ENCODE measurements at regions not wholly inside any gene's neighbourhood (a gene's known extent, or its start where the extent isn't known, plus 50 kb on each side); places are given as distances from the start of the nearest gene placed in this dataset.

DNA sequence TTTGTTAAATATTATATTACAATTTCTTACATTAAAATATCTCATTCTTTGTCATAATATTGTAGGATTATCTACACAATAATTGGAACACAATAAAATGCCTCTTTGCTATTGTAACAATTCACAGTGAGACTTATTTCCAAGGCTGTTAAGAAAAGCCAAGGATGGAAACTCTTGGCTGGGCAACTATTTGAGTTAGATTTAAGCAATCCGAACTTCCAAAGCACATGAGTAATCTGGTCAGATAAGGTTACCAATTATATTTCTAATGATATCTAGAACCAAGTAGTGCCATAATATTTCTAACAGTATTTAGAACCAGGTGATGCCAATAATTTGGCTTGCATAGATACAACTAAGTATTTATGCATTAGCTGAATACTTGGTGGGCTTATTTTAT, 154.7 kb upstream of the KCNK2 start:
- DNase-seq = no peak

DNA sequence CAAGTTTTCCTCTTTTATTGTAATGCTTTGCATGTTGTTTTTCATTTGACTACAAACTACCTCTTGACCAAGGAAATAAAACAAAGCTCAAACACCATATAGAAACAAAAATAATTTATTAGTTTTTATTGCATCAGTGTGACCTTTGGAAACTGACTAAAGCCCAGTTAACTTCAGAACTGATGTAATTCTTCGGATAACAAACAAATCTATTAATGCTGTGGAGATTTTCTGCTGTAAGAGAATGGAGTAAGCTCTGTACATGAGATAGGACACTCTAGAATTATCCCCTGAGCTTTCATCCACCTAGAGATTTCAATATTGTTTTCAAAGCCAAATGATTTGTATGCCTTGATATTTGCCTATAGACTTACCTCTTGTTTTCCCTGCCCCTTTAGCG, 154.0 kb upstream of the KCNK2 start:
- no peak for DNase-seq

DNA sequence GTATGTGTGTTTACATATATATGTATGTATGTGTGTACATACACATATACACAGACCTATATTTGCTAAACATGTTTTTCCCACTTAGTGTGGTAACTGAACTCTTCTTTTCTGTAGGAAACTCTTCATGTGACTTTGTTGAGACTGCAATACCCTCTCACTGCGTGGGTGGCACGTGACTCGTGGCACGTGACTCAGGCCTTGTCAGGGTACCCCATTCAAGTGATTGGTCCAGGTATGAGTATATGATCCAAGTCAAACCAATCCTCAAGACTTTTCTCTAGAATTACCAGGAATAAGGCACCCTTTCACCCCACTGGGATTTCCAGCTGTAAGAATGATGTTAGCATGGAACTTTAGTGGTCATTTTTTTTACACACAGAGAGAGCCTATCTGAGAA, 149.2 kb upstream of the KCNK2 start:
- DNase-seq = no peak

DNA sequence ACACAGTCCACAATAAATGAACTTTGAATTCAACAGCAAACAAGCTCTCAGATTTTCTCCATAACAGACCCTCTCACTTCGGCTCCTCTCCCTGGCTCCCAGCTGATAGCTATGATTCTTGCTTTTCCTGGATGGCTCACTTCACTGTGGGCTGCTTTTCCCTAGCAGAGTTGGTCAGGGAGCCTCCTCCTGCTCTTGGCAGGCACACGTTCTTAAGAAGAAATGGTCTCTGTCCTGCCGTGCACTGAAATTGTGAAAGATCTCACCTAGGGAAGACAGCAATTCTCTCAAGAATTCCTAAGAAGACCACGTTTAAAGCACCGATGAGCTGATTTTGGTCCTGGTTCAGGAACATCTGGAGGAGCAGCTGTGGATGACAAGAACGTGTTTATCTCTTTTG, 148.5 kb upstream of the KCNK2 start:
- DNase-seq = no peak

DNA sequence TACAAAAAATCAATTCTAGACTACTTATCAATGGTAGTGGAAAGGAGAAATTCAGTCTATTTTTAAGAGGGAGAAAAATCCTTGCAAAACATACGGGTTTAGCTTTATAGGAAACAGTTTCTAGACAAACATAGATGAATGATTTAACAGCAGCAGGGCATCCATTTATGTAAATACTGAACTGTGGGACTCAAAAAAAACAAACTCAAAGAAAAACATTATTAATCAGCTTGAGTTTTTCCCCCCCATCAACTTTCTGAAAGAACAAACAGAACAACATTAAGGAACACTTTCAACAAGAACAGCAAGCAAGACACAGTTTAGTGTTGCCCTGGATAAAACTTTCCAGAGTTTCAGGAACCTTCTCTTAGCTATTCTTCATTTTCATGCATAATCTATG, 147.3 kb upstream of the KCNK2 start:
- no peak for DNase-seq

DNA sequence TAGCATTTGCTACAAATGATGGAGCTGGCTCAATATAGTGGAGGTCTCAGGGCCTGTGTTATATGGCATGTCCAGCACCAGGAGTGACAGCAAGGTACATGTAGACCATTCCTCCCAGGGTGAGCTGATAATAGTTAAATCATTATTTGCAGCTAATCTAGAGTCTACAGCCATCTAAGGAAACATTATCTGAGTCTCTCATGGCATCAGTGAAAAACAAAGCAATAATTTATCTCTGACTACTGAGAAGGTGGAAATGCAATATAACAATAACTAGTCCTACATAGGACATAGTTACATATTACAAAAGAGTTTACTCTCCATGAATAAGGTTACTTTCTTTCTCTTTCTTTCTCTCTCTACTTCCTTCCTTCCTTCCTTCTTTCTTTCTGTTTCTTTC, 143.4 kb upstream of the KCNK2 start:
- DNase-seq = no peak

DNA sequence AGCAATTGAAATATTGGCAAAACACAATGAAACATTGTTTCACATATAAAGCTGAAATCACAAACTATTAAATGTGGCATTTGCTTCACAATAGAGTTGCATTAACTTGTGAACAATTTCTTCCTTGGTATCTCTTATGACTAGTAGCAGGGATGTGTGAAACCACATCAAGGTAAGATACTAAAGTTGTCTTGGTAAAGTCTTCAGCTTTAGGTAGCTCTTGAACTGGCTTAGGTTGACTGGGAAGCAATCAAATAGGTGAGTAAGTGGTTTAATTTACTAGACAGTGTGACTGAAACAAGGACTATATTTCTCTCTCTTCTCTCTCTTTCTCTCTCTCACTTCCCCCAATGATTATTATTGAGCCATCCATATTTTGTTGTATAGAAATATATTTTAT, 141.5 kb upstream of the KCNK2 start:
- DNase-seq = no peak

DNA sequence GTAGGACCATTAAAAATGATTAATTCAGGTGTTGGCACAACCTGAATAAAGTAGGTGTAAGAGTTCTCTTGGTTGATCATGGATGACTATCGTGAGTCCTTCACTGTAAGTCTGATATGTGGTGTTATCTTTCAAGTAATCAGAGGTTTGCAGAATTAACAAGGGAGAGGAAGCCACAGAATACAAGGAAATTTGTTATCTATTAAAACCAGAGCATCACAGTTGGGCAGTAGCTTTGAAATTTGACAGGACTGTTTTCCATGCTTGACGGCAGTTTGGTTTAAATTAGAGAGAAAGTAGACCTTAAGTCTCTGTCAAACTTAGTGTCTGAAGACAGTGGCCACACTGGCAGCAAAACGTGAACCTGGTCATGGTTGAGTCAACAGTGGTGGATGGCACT, 139.5 kb upstream of the KCNK2 start:
- no peak for DNase-seq

DNA sequence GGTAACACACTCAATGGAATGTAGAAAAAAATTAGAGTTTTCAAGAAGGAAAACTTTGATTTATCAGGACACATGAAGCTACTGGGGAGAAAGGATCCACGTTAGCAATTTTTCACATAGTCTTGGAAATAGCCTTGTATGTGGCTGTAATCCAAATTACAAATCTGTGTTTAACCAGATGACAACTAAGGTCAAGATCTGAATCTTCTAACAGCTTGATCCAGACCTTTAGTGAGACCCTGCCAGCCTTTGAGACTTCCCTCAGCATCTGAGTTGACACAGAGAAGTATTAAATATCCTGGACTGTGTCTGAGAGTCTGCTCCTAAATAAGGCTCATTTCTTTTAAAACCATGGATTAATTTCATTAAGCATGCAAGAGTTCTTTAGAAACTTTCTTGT, 135.9 kb upstream of the KCNK2 start:
- no peak for DNase-seq

DNA sequence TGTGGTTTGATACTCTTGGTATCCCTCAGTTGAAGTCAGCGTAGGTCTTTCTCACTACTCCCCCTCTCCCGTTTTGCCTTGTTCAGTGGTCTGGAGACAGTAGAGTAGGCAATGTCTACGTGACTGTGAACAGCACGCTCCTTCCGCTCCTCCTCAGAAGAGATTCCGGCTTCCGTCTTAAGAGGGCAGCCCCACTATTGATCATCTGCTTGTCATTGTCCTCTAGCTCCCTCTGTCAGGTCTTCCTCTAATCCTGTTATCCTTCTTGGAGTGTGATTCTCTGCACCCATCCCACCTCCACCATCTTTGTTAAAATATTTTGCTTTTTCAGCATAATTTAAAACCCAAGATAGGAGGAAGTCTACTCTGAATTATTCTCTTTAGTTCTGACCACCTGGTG, 129.9 kb upstream of the KCNK2 start:
- DNase-seq = no peak

DNA sequence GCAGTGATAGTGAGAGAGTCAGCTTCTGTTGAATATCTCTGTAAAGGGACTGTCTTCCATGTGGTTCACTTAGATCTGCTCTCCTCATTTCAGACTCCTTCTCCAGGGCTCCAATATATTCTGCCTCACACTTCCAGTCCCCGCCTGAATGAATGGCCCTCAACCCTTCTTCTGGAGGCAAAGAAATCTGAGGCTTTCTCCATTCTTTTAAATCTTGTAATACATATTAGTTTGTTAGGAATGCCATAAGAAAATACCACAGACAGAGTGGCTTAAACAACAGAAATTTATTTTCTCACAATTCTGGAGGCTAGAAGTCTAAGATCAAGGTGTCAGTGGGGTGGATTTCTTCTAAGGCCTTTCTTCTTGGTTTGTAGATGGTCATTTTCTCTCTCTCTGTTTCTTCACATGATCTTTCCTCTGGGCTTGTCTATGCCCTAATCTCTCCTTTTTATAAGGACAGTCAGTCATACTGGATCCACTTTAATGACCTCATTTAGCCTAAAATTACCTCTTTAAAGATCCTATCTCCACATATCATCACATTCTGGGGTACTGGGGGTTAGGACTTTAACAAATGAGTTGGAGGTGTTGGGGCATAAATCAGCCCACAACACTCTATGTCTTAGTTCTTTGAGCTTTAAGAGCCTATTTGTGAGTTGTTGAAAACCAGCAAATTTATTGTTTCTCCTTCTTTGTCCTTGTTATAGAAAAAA, 128.5 kb upstream of the KCNK2 start:
- DNase-seq = no peak

DNA sequence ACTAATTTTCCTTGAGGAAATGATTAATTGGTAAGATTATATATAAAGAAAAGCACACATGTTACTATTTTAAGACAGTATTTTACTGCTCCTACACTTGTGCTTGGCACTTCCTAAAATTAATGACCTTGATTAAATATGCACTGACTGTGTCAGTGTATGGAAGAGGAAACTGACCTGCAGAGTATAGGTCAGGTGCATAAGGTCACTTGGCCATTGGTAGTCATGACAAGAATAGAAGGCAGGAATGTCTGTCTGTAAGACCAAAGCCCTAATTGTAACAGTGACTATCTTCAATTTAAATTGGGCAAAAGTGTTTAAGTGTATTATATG, 128.0 kb upstream of the KCNK2 start:
- no peak for DNase-seq

DNA sequence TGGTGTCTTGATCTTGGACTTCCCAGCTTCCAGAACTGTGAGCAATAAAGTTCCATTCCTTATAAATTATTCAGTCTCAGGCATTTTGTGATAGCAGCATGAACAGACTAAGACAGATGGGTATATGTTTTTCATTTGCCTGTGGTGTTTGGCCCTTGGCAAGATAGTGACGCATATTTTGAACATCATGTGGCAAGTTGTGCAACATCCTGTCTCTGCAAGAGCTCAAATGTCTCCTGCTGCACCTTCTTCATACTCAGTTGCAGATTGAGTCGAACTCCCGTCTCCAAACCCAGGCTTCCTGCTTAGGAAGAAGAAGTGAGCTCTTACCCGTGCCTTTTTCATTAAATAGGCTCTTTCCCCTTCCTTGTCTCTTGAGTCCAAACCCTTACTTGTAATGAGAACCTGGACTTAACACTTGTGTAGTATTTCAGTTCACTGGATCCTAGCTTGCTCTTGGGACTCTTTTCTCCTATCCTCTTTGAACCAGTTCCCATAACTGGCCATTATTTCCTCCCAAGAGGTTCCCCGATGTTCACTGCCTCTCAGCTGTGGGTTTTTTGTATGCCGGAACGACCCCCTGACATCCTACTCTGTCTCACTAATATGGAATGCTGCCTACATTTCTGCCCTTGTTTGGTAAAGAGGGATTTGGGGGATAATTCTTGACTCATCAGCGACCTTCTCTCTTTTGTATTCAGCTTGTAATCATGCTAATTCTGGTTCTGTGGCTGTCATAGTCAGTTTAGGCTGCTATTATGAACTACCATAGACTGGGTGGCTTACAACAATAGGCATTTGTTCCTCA, 125.0 kb upstream of the KCNK2 start:
- no peak for DNase-seq

DNA sequence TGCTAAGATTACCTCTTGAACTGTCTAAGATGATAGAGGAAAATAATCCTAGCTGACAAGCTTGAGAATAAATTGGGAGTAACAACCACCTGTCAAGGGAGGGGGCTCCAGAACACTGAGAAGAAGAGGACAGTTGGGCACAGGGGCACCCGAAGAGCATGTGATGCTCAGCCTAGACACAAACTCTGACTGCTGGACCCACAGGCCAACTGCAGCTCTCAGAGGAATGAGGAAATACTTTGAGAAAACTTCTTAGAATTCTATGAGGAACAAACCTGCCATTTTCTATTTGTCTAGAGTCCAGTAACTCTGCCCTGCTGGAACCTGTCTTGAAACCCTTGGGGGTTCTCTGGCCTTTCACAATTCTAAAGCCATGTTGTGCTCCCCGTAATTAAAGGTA, 124.1 kb upstream of the KCNK2 start:
- no peak for DNase-seq

DNA sequence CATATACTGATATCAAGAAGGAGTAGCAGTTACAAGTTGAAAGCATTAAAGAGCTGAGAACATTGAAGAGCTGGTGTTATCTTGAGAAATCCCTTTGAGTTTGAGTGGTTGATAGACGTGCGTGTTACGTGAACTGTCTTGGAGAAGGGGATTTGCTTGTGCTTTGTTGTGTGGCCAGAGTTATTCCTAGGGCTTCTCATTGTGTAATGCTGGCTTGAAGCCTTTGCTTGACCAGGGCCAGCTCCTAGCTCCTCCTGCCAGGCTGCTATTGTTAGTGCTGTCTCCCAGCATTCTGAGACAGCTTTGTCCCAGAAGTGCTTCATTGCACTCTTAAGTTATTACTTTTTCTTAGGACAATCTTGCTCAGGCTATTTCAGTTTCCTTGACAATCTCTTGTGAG, 116.2 kb upstream of the KCNK2 start:
- DNase-seq = peak in 19 of 58 donors; percentile 2 to 50 (median 17)

DNA sequence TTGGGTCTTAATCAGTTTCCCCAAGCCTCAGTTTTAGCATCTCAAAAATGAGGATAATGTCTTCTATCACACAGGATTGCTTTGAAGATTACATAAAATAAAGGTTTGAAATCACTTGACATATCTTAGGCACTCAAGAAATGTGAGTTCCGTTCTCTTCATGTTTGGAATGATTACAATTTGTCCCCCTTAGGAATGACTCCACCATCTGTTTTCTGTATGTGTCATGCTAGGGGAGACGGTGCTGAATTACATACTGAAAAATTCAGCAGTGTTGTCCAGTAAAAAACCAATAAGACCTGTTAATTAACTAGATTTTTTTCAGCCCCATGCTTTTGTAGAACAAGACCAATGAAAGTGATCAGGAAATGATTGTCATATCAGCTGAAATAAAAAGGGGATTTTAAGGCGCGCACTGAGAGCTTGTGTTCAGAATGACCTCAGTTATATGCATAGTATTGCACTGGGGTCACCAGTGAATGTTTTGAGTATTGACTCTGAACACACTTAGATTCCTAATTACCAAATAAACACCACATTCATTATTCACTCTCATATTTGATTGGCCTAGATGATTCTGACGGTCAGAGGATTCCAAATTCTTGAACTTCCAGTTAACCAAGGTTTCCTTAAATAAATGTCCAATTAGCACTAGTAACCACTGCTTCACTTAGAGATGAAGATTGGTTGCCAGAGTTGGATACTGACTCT, 114.5 kb upstream of the KCNK2 start:
- DNase-seq = no peak

DNA sequence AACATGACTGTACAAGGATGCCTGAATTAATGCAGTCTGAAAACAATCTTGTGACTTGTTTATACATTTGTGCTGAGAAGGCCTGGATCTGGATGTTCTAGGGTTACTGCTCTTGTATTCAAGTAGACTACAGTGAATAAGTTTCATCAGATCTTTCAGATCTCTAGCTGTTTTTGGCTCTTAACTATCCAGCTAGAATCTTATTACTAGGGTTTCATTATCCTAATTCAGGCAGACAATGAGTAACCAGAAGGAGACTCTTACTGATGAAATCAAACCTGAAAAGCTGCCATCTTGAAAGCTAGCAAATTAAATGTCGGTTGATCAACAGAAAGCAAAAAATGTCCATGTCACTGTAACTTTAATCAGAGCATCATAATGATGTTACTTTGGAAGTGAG, 112.5 kb upstream of the KCNK2 start:
- no peak for DNase-seq

DNA sequence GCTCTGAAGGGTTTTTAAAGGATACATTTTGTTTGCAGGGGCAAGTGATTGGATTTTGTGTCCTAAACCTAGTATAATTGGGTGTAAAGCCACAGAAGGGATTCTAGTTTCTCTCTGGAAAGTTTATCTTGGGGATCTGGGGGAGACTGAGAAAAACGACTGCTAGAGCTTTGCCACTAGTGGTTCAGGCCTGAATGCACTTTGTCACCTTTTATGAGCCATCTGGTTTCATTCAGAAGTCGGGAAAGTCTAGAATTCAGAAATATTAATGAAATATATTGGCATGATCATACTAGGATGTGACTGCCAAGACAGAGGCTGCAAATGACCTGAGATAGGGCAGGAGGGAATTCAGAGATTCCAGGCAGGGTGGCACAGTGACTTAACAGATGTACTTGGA, 111.5 kb upstream of the KCNK2 start:
- no peak for DNase-seq

DNA sequence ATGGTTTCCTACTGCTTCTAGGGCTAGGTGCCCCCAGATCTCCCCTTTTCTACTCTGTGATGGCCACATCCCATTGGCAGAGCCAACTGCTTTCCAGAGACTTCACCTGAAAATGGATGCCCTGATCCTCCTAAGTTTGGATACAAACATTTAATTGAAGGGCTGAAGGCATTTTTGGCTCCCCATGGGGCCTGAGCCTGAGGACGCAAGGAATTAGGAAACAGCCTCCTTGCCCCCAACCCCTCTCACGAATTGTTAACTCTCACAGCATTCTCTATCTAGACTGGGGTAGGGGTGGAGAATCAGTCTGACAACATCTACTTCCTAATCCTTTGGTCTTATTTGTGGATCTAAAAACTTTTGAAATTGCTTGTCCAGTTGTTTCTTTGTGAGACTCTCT, 108.5 kb upstream of the KCNK2 start:
- no peak for DNase-seq

DNA sequence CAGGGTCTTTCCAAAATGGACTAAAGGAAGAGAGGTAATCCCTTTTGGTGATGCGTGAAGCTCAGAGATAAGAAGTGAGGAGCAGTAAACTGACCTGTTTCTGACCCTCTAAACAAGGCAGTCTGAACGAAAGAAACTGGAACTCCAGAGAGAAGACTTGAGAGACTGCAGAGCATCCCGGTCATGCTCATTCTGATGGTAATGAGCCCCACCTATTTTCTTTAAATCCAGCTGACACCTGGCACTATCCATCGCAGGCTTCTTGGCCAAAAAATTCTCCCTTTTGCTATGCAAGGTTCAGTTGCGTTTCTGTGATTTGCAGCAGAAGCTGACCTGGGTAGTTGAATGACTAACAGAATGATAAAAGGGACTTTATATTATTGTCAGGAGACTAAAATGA, 105.9 kb upstream of the KCNK2 start:
- no peak for DNase-seq

DNA sequence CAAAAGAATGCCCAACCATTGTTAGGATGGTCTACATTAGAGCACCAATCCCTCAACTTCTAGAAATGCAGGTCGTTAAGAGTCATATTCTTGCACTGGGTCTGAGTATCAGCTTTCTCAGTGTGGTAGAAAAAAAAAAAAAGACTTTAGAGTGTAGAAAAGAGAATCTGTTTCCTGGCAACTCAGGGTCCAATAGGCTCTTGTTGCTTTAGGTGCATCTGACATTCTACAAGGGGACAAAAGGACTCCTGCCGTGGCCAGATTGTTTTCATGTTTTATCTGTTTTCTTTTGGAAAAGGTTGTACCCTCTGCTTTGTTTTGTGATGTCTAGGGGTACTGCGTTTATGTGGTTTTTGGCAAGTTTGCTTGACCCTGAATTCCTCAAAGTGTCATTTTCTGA, 105.4 kb upstream of the KCNK2 start:
- DNase-seq = no peak

DNA sequence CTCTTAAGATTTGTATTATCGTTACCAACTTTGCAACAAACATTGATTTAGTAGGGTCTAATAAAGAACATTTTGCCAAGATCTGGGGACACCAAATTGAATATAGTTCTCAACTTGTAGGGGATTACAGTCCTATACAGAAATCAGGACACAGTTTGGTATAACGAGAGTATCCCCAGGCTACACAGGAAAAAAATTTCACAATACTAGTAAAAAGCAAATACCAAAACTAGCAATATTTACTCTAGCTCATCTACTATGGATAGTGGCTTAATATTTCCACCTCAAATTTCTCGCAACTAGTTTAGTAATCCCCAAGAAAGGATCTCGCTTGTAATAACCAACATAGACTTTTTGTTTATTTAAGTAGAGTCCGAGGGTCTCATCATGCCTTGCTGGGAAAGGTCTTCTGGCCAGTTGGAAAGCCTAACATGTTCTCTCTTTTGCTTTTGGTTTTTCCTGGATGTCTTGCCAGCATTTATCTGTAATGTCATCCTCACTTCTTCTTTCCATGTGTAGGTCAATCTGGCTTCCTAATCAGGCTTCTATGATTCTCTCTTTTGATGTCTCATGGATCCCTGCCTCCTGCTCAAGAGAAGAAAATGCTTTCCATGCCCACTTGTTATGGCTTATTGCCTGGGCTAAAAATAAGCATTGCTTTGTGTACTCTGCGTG, 104.7 kb upstream of the KCNK2 start:
- DNase-seq = no peak
